Pancreas (tissue), 10 donors: ENCODE measurements at regions not wholly inside any gene's neighbourhood (a gene's known extent, or its start where the extent isn't known, plus 50 kb on each side); places are given as distances from the start of the nearest gene placed in this dataset.

Experiments used
- ATAC-seq, 4 donors: fragments of 200-7000 bp; cut with Tn5 transposase; one replicate each; pipeline versions ENCODE4 v1.8.0 to v1.9.1; 2020; ENCODE audit warnings: mild to moderate bottlenecking in 4 of 4, moderate library complexity in 4 of 4
- DNase-seq, 6 donors: peaks; one replicate each; pipeline ENCODE4 v3.0.0-alpha.2; 2020
- FAIRE-seq: peaks from 2 replicates; lab custom pipeline; 2012; peaks lifted over from hg19 to GRCh38; lab: Jason Lieb, UNC
- H3K27ac ChIP-seq, 4 donors: fragments of 200-600 bp; sonication (generic); 1 replicate in 3 of 4; 2 replicates in 1 of 4; pipeline versions ENCODE4 v1.5.0 to v1.8.0; 2020
- H3K27me3 ChIP-seq, 4 donors: fragments of 200-600 bp; one replicate each; pipeline ENCODE4 v1.8.0; 2021
- H3K36me3 ChIP-seq, 3 donors: fragments of 200-600 bp; sonication (generic) in 1 of 3; one replicate each; pipeline versions ENCODE4 v1.5.0 to v1.8.0; 2020 to 2021
- H3K4me1 ChIP-seq, 3 donors: fragments of 200-600 bp; one replicate each; pipeline ENCODE4 v1.8.0; 2021
- H3K4me3 ChIP-seq, 4 donors: fragments of 200-600 bp; sonication (generic) in 2 of 4; one replicate each; pipeline versions ENCODE4 v1.5.0 to v1.8.0; 2020 to 2021
- H3K9me3 ChIP-seq, 4 donors: fragments of 200-600 bp; one replicate each; pipeline ENCODE4 v1.8.0; 2021
- WGBS, 2 donors: extraction: QIAGEN DNeasy Blood & Tissue Kit; methylation state at CpG; one replicate each; pipeline ENCODE4 v1.1.7; 2013; 5-methylcytosine and 5-hydroxymethylcytosine counted together
- intact Hi-C, 3 donors: fragments of 100-400 bp; cut with DNase I; formaldehyde crosslinking; loops; one replicate each; pipeline versions ENCODE4 v1.11.1 to v1.14.2; 2022
- TF ChIP-seq, protein P1 (sequence below), 4 donors: fragments of 200-600 bp; sonication (generic) in 3 of 4; IDR thresholded peaks; one replicate each; pipeline versions ENCODE4 v1.5.0 to v1.8.0; 2021; ENCODE audit warnings: antibody characterized with exemption in 4 of 4
- donor health status: healthy with polysubstance abuse.
- donor health status: DM: no; HTN: no; CAD: no; lungs with moderate emphysema.
- donor health status: DM: no; HTN: no; CAD: no.
- donor health status: control.
- donor health status: control.
- donor health status: Bipolar disorder and iron deficiency.
- donor health status: DM: yes; HTN: yes; CAD: no.
- donor health status: DM: no; HTN: no; CAD: no.
- donor health status: DM: no; HTN: no; CAD: no.
- donor health status: DM: yes; HTN: yes; CAD: no.

DNA sequence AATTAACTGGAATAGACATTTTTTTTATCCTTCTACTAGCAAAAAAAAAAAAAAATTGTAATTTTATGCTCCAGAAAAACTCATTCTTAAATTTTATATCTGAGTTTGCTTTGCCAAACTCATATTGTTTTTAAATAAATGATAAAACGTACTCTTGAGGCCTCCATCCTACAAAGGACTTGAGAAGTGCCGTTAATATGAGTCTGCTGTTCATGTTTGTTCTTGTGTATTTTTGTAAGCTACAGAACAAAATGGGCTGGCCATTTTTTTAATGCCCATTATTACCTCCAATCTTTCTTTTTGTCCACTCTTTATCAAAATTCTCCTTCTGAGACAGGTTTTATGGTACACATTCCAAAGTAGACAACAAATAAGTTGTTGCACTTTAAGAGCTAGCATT lies 643.5 kb upstream of the SOX9 start:
- intact Hi-C loops = loop anchor here in 2 of 3 donors (10.0 kb wide), 2 partner anchors 637 to 1057 kb away; no protein-coding TSS in a partner anchor
- TF ChIP-seq, protein P1, sequence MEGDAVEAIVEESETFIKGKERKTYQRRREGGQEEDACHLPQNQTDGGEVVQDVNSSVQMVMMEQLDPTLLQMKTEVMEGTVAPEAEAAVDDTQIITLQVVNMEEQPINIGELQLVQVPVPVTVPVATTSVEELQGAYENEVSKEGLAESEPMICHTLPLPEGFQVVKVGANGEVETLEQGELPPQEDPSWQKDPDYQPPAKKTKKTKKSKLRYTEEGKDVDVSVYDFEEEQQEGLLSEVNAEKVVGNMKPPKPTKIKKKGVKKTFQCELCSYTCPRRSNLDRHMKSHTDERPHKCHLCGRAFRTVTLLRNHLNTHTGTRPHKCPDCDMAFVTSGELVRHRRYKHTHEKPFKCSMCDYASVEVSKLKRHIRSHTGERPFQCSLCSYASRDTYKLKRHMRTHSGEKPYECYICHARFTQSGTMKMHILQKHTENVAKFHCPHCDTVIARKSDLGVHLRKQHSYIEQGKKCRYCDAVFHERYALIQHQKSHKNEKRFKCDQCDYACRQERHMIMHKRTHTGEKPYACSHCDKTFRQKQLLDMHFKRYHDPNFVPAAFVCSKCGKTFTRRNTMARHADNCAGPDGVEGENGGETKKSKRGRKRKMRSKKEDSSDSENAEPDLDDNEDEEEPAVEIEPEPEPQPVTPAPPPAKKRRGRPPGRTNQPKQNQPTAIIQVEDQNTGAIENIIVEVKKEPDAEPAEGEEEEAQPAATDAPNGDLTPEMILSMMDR (IDR thresholded peaks at IDR 0.05) = no peak
- Histone ChIP-seq H3K4me1 (no peaks in the 10 kb centered on the region), H3K9me3 (no peaks in the 10 kb centered on the region), H3K36me3 (no peaks in the 10 kb centered on the region), H3K27me3 (no peaks in the 10 kb centered on the region), H3K4me3 (no peak overlapping the region), H3K27ac (no peak overlapping the region)
- ATAC-seq (no peak), DNase-seq (no peak), FAIRE-seq (no peak)
- 72 to 82% methylated on average over 2 of the region's 2 CpGs for WGBS, 2 donors

GRCh38 chr17:71480099-71480498 lies 640.7 kb upstream of the SOX9 start:
- FAIRE-seq (no peak), DNase-seq (no peak), ATAC-seq (no peak)
- WGBS, 2 donors = 34 to 37% methylated on average over 3 of the region's 3 CpGs
- H3K27ac ChIP-seq = no peak overlapping the region
- no peak overlapping the region for H3K4me3 ChIP-seq
- no peaks in the 10 kb centered on the region for H3K36me3 ChIP-seq
- intact Hi-C loops = no loop called here
- H3K4me1 ChIP-seq = no peaks in the 10 kb centered on the region
- TF ChIP-seq, protein P1 (IDR thresholded peaks at IDR 0.05) = no peak
- H3K27me3 ChIP-seq = no peaks in the 10 kb centered on the region
- no peaks in the 10 kb centered on the region for H3K9me3 ChIP-seq

- Histone ChIP-seq H3K27me3 (no peaks in the 10 kb centered on the region), H3K27ac (no peak overlapping the region), H3K9me3 (no peaks in the 10 kb centered on the region), H3K4me1 (no peaks in the 10 kb centered on the region), H3K36me3 (no peaks in the 10 kb centered on the region), H3K4me3 (no peak overlapping the region)
- TF ChIP-seq, protein P1 (IDR thresholded peaks at IDR 0.05) = no peak
- DNase-seq (no peak), ATAC-seq (no peak), FAIRE-seq (no peak)
- intact Hi-C loops = no loop called here
- WGBS, 2 donors = 32 to 49% methylated on average over 1 of the region's 1 CpG
Observed at GRCh38 chr17:71482625-71483024, 638.2 kb upstream of the SOX9 start.

DNA sequence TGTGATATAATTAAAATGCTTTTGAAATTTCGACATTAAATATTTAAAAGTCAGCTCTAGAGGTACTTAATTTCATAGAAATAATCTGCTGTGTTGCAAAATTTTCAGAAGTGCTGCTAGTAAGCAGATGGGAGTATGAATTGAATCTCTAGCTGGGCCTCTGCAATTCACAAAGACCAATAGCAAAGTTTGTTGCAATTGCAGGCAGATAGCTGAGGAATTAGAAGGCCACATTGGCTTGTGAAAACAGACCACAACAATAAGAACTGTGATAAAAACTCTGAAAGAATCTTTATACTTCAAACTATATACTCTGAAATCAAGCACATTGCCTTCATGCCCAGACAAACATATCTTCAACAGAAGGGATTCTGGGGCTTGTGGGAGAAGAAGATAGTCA lies 636.3 kb upstream of the SOX9 start:
- Histone ChIP-seq H3K4me1 (no peaks in the 10 kb centered on the region), H3K36me3 (no peaks in the 10 kb centered on the region), H3K27me3 (no peaks in the 10 kb centered on the region), H3K27ac (no peak overlapping the region), H3K4me3 (no peak overlapping the region), H3K9me3 (no peaks in the 10 kb centered on the region)
- intact Hi-C loops = no loop called here
- no peak for DNase-seq
- no peak for ATAC-seq
- FAIRE-seq = no peak
- 52 to 68% methylated on average over 1 of the region's 1 CpG for WGBS, 2 donors
- TF ChIP-seq, protein P1 (IDR thresholded peaks at IDR 0.05) = no peak

DNA sequence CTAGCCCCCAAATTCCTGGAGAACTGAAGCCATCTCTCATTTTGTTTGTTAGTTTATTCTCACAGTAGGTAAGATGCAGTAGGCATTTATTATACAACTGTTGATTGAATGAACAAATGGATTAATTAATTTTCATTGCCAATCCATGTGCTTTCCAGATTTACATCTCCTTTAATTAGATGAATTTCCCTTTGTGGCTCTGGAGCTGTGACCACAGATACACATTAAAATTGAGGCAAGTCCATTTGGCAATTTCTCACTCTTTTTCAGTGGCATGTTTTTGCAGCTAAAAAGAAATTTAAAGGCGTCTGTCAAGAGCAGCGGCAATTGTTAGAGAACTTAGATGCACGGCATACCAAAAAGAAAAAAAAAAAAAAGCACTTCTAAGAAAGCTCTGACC lies 635.4 kb upstream of the SOX9 start:
- Histone ChIP-seq H3K27ac (no peak overlapping the region), H3K9me3 (no peaks in the 10 kb centered on the region), H3K4me3 (no peak overlapping the region), H3K27me3 (no peaks in the 10 kb centered on the region), H3K4me1 (no peaks in the 10 kb centered on the region), H3K36me3 (no peaks in the 10 kb centered on the region)
- ATAC-seq (no peak), DNase-seq (no peak), FAIRE-seq (no peak)
- TF ChIP-seq, protein P1 (IDR thresholded peaks at IDR 0.05) = no peak
- intact Hi-C loops = no loop called here
- 89 to 94% methylated on average over 3 of the region's 3 CpGs for WGBS, 2 donors
